HG02571 (cell line): ENCODE measurements at regions not wholly inside any gene's neighbourhood (a gene's known extent, or its start where the extent isn't known, plus 50 kb on each side); places are given as distances from the start of the nearest gene placed in this dataset.
"Not testable (repeated sequence)": the region's sequence is repeated elsewhere in the genome, so short reads cannot be mapped to it uniquely, and the experiment has no call there.

Experiments used
- ATAC-seq: cut with Tn5 transposase; IDR thresholded peaks from one replicate; pipeline ENCODE4 v1.9.1; 2021; ENCODE audit warnings: mild to moderate bottlenecking, moderate library complexity; ENCODE audit not compliant: unreplicated experiment

GRCh38 chr5:1982561-1982960, 99.8 kb upstream of the IRX4 start:
- ATAC-seq: not testable (repeated sequence)

GRCh38 chr5:1975898-1976765, 93.4 kb upstream of the IRX4 start:
- ATAC-seq: no peak

GRCh38 chr5:1975406-1975715, 92.6 kb upstream of the IRX4 start:
- no peak for ATAC-seq

GRCh38 chr5:1974501-1975405, 92.0 kb upstream of the IRX4 start:
- ATAC-seq: no peak

GRCh38 chr5:1974081-1974480, 91.4 kb upstream of the IRX4 start:
- ATAC-seq: no peak

- ATAC-seq: no peak
Observed at GRCh38 chr5:1973391-1974013, 90.8 kb upstream of the IRX4 start.

GRCh38 chr5:1971944-1972343, 89.2 kb upstream of the IRX4 start:
- ATAC-seq: no peak

- no peak for ATAC-seq
Observed at GRCh38 chr5:1967736-1968135, 85.0 kb upstream of the IRX4 start.

- ATAC-seq: no peak
Observed at GRCh38 chr5:1966461-1966860, 83.7 kb upstream of the IRX4 start.

GRCh38 chr5:1965925-1966324, 83.2 kb upstream of the IRX4 start:
- no peak for ATAC-seq

- ATAC-seq: no peak
Observed at GRCh38 chr5:1963941-1964451, 81.3 kb upstream of the IRX4 start.

- ATAC-seq: no peak
Observed at GRCh38 chr5:1963358-1963757, 80.6 kb upstream of the IRX4 start.

- ATAC-seq: no peak
Observed at GRCh38 chr5:1962619-1963355, 80.1 kb upstream of the IRX4 start.

- no peak for ATAC-seq
Observed at GRCh38 chr5:1961952-1962595, 79.3 kb upstream of the IRX4 start.

- no peak for ATAC-seq
Observed at GRCh38 chr5:1961304-1961946, 78.7 kb upstream of the IRX4 start.

GRCh38 chr5:1960595-1961303, 78.0 kb upstream of the IRX4 start:
- ATAC-seq: no peak

GRCh38 chr5:1959725-1960581, 77.2 kb upstream of the IRX4 start:
- ATAC-seq: no peak

GRCh38 chr5:1959231-1959630, 76.5 kb upstream of the IRX4 start:
- no peak for ATAC-seq
